ENCODE measurements at regions not wholly inside any gene's neighbourhood (a gene's known extent, or its start where the extent isn't known, plus 50 kb on each side); places are given as distances from the start of the nearest gene placed in this dataset.

DNA sequence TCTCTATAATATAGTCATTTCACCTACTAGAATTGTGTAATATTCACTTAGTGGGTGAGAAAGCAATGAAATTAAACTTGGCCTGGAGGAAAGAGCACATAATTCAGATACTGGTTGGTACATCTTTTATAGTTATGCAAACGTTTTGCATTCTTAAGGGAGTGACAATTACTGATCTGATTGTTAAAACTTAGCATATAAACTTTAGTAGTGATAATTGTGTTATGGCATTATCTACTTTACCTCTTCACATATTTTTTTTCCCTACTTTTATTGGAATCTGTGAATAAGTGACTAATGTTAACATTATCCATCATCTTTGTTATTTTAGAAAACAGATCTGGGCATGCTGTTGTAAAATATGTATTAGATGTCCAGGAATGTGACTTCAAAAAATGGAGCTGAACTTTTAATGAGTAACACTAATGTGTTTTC is 217.4 kb upstream of the GIMD1 start:
- CTCF ChIA-PET = no interaction called here
- H3K27ac ChIP-seq (ENCODE audit: low read length) = no peak overlapping the region
- no peaks in the 10 kb centered on the region for H3K27me3 ChIP-seq (ENCODE audit: control insufficient read depth, insufficient read depth, low read length)
- no peaks in the 10 kb centered on the region; the same call in 1 of the 2 replicates for H3K36me3 ChIP-seq (ENCODE audit: control insufficient read depth, insufficient read depth, low read length)
- H3K4me3 ChIP-seq (ENCODE audit: low read depth in 2 of 2, low read length in 2 of 2) = no peak overlapping the region
- H3K4me1 ChIP-seq (ENCODE audit: control insufficient read depth, insufficient read depth, low read length) = no peaks in the 10 kb centered on the region
- intact Hi-C loops (cut with micrococcal nuclease; ENCODE audit: unreplicated experiment) = no loop called here
- TF ChIP-seq TCF7L2 (IDR thresholded peaks at IDR 0.05; ENCODE audit: low read depth, low read length) = no peak
- no peak for TF ChIP-seq POLR2AphosphoS5 (IDR thresholded peaks at IDR 0.05; ENCODE audit: low read depth, low read length)
- in situ Hi-C loops (cut with HindIII; ENCODE audit: low pct_unique_long_range_greater_than_20kb, low sequenced_read_pairs) = no loop called here
- POLR2A ChIA-PET = no interaction called here
- DNase-seq (ENCODE audit: low read depth, low spot score) (no peak), ATAC-seq (no peak)
- no peaks in the 10 kb centered on the region for H3K9me3 ChIP-seq (ENCODE audit: control insufficient read depth, insufficient read depth, low read depth, low read length)
- BruUV-seq (replicated peaks) = no TSS peak

DNA sequence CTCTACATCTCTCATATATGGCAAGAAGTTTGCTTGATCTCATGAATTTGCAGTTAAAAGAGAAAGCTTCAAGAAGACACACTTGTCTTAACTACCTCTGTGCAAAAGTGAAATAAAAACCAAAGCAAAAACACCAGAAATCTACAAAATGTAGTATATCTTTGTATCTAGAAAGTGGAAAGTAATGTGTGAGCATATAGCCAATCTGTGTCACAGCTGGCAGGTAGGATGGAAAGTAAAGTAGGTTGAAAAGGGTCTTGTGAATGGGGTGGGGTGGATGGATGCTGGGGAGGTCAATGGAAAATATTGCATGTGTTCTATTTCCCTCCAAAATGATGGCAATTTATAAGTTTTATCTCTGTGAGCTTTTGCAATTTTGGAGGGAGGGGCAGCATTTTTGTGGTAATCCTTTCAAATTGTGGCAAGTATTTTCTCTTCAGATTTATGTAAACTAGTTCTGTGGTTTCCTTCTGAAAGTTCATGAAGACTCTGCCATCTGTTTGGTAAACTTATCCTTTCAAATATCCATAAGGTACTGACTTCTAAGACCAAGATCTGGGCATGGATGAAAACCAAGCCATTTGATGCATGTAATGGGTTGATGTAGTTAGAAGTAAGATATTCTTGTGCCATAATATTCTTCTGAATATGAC is 215.9 kb upstream of the GIMD1 start:
- H3K27ac ChIP-seq (ENCODE audit: low read length) = no peak overlapping the region
- CTCF ChIA-PET = no interaction called here

More for the DNA sequence above, 215.9 kb upstream of the GIMD1 start:
- Histone ChIP-seq H3K9me3 (ENCODE audit: control insufficient read depth, insufficient read depth, low read depth, low read length) (no peaks in the 10 kb centered on the region), H3K27me3 (ENCODE audit: control insufficient read depth, insufficient read depth, low read length) (no peaks in the 10 kb centered on the region), H3K4me3 (ENCODE audit: low read depth in 2 of 2, low read length in 2 of 2) (no peak overlapping the region), H3K4me1 (ENCODE audit: control insufficient read depth, insufficient read depth, low read length) (no peaks in the 10 kb centered on the region), H3K36me3 (ENCODE audit: control insufficient read depth, insufficient read depth, low read length) (no peaks in the 10 kb centered on the region; the same call in 1 of the 2 replicates)
- DNase-seq (ENCODE audit: low read depth, low spot score) (no peak), ATAC-seq (no peak)
- TF ChIP-seq TCF7L2 (IDR thresholded peaks at IDR 0.05; ENCODE audit: low read depth, low read length) = no peak
- no peak for TF ChIP-seq POLR2AphosphoS5 (IDR thresholded peaks at IDR 0.05; ENCODE audit: low read depth, low read length)
- no peak for TF ChIP-seq SIN3A (IDR thresholded peaks at IDR 0.05; ENCODE audit: borderline replicate concordance, insufficient read depth, low read depth, low read length)
- TF ChIP-seq, protein P1, sequence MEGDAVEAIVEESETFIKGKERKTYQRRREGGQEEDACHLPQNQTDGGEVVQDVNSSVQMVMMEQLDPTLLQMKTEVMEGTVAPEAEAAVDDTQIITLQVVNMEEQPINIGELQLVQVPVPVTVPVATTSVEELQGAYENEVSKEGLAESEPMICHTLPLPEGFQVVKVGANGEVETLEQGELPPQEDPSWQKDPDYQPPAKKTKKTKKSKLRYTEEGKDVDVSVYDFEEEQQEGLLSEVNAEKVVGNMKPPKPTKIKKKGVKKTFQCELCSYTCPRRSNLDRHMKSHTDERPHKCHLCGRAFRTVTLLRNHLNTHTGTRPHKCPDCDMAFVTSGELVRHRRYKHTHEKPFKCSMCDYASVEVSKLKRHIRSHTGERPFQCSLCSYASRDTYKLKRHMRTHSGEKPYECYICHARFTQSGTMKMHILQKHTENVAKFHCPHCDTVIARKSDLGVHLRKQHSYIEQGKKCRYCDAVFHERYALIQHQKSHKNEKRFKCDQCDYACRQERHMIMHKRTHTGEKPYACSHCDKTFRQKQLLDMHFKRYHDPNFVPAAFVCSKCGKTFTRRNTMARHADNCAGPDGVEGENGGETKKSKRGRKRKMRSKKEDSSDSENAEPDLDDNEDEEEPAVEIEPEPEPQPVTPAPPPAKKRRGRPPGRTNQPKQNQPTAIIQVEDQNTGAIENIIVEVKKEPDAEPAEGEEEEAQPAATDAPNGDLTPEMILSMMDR (IDR thresholded peaks at IDR 0.05) = no peak
- TF ChIP-seq, protein P2, sequence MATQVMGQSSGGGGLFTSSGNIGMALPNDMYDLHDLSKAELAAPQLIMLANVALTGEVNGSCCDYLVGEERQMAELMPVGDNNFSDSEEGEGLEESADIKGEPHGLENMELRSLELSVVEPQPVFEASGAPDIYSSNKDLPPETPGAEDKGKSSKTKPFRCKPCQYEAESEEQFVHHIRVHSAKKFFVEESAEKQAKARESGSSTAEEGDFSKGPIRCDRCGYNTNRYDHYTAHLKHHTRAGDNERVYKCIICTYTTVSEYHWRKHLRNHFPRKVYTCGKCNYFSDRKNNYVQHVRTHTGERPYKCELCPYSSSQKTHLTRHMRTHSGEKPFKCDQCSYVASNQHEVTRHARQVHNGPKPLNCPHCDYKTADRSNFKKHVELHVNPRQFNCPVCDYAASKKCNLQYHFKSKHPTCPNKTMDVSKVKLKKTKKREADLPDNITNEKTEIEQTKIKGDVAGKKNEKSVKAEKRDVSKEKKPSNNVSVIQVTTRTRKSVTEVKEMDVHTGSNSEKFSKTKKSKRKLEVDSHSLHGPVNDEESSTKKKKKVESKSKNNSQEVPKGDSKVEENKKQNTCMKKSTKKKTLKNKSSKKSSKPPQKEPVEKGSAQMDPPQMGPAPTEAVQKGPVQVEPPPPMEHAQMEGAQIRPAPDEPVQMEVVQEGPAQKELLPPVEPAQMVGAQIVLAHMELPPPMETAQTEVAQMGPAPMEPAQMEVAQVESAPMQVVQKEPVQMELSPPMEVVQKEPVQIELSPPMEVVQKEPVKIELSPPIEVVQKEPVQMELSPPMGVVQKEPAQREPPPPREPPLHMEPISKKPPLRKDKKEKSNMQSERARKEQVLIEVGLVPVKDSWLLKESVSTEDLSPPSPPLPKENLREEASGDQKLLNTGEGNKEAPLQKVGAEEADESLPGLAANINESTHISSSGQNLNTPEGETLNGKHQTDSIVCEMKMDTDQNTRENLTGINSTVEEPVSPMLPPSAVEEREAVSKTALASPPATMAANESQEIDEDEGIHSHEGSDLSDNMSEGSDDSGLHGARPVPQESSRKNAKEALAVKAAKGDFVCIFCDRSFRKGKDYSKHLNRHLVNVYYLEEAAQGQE (IDR thresholded peaks at IDR 0.05; ENCODE audit: insufficient read depth in 1 of 2, low read depth in 2 of 2, low read length in 1 of 2) = no peak
- no TSS peak for BruUV-seq (replicated peaks)
- POLR2A ChIA-PET = no interaction called here
- in situ Hi-C loops (cut with HindIII; ENCODE audit: low pct_unique_long_range_greater_than_20kb, low sequenced_read_pairs) = no loop called here
- intact Hi-C loops (cut with micrococcal nuclease; ENCODE audit: unreplicated experiment) = no loop called here

Data from Panc1 (cell line).